Progenitor cell of endocrine pancreas (in vitro differentiated cells): ENCODE measurements at regions not wholly inside any gene's neighbourhood (a gene's known extent, or its start where the extent isn't known, plus 50 kb on each side); places are given as distances from the start of the nearest gene placed in this dataset.

ENCODE experiments used
- DNase-seq: peaks from one replicate; pipeline ENCODE4 v3.0.0; 2021; ENCODE audit warnings: low spot score; ENCODE audit not compliant: unreplicated experiment
- H3K27ac Mint-ChIP-seq: 2 replicates; pipeline ENCODE4 v1.8.0; 2021; ENCODE audit warnings: mild to moderate bottlenecking, moderate library complexity, mixed read lengths
- H3K27me3 Mint-ChIP-seq: 2 replicates; pipeline ENCODE4 v1.8.0; 2021; ENCODE audit warnings: mixed read lengths
- H3K36me3 Mint-ChIP-seq: 2 replicates; pipeline ENCODE4 v1.8.0; 2022; ENCODE audit warnings: mixed read lengths; ENCODE audit not compliant: insufficient read depth
- H3K4me1 Mint-ChIP-seq: 2 replicates; pipeline ENCODE4 v1.8.0; 2021; ENCODE audit warnings: low read depth, mixed read lengths
- H3K4me3 Mint-ChIP-seq: 2 replicates; pipeline ENCODE4 v1.8.0; 2021; ENCODE audit warnings: low read depth, mild to moderate bottlenecking, moderate library complexity, mixed read lengths
- H3K9me3 Mint-ChIP-seq: 2 replicates; pipeline ENCODE4 v1.8.0; 2021; ENCODE audit warnings: low read depth, mixed read lengths
- CTCF ChIP-seq: fragments of 200-600 bp; sonication (generic); IDR thresholded peaks from one replicate; pipeline ENCODE4 v1.5.0; 2021; ENCODE audit warnings: antibody characterized with exemption, mild to moderate bottlenecking; ENCODE audit not compliant: unreplicated experiment

GRCh38 chr3:117793622-117794265 is 1084.2 kb downstream of the TUSC7 start:
- H3K4me1 Mint-ChIP-seq, result peaks cover 6% of the 10 kb centered on the region
- DNase-seq, result no peak
- no peaks in the 10 kb centered on the region for H3K36me3 Mint-ChIP-seq
- H3K27ac Mint-ChIP-seq, result peak overlapping the region; percentile 15
- no peak for TF ChIP-seq CTCF
- no peaks in the 10 kb centered on the region for H3K27me3 Mint-ChIP-seq
- no peak overlapping the region for H3K4me3 Mint-ChIP-seq
- no peaks in the 10 kb centered on the region for H3K9me3 Mint-ChIP-seq

- H3K27me3 Mint-ChIP-seq, result no peaks in the 10 kb centered on the region
- no peak for TF ChIP-seq CTCF
- DNase-seq, result no peak
- no peaks in the 10 kb centered on the region for H3K9me3 Mint-ChIP-seq
- H3K36me3 Mint-ChIP-seq, result no peaks in the 10 kb centered on the region
- no peak overlapping the region for H3K4me3 Mint-ChIP-seq
- H3K27ac Mint-ChIP-seq, result peak overlapping the region; percentile 38
- H3K4me1 Mint-ChIP-seq, result peaks cover 8% of the 10 kb centered on the region
These were observed 1088.6 kb downstream of the TUSC7 start for GRCh38 chr3:117798221-117798620.

GRCh38 chr3:117798687-117799386 is 1089.3 kb downstream of the TUSC7 start:
- DNase-seq, result no peak
- TF ChIP-seq CTCF, result no peak
- Mint-ChIP-seq H3K4me1 (peaks cover 8% of the 10 kb centered on the region), H3K27ac (peak overlapping the region; percentile 38), H3K36me3 (no peaks in the 10 kb centered on the region), H3K4me3 (no peak overlapping the region), H3K9me3 (no peaks in the 10 kb centered on the region), H3K27me3 (no peaks in the 10 kb centered on the region)

- H3K27me3 Mint-ChIP-seq, result no peaks in the 10 kb centered on the region
- H3K4me3 Mint-ChIP-seq, result no peak overlapping the region
- H3K4me1 Mint-ChIP-seq, result peaks cover 6% of the 10 kb centered on the region
- DNase-seq, result no peak
- H3K9me3 Mint-ChIP-seq, result no peaks in the 10 kb centered on the region
- H3K27ac Mint-ChIP-seq, result no peak overlapping the region
- TF ChIP-seq CTCF, result no peak
- no peaks in the 10 kb centered on the region for H3K36me3 Mint-ChIP-seq
These were observed 1089.8 kb downstream of the TUSC7 start for GRCh38 chr3:117799387-117799735.

- no peak for TF ChIP-seq CTCF
- Mint-ChIP-seq H3K4me3 (no peak overlapping the region), H3K9me3 (no peaks in the 10 kb centered on the region), H3K36me3 (no peaks in the 10 kb centered on the region), H3K27ac (peak overlapping the region; percentile 75), H3K27me3 (no peaks in the 10 kb centered on the region), H3K4me1 (peaks cover 6% of the 10 kb centered on the region)
- no peak for DNase-seq
These were observed 1092.3 kb downstream of the TUSC7 start for GRCh38 chr3:117801912-117802239.
